GM19452 (cell line): ENCODE measurements at regions not wholly inside any gene's neighbourhood (a gene's known extent, or its start where the extent isn't known, plus 50 kb on each side); places are given as distances from the start of the nearest gene placed in this dataset.

Experiments
- ATAC-seq: cut with Tn5 transposase; IDR thresholded peaks from one replicate; pipeline ENCODE4 v1.9.1; 2021; ENCODE audit not compliant: unreplicated experiment

DNA sequence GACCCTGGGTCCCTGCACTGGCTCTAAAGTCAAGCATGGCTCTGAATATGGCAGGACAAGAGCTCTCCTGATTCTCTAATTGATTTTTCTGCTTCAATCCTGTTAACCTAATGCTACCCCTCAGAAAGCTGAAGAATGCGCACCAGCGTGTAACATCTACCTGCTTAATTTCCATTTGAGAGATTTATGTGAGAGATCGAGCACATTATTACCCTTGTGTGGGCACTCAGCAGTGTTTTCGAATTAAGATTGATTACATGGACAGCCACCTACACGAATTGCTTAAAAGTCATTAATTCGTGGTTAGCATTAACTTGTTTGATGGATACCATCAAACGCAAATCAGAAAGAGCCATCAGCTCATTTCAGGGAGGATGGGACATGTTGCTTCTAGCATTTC lies 88.7 kb upstream of the PLPP4 start:
- no peak for ATAC-seq

DNA sequence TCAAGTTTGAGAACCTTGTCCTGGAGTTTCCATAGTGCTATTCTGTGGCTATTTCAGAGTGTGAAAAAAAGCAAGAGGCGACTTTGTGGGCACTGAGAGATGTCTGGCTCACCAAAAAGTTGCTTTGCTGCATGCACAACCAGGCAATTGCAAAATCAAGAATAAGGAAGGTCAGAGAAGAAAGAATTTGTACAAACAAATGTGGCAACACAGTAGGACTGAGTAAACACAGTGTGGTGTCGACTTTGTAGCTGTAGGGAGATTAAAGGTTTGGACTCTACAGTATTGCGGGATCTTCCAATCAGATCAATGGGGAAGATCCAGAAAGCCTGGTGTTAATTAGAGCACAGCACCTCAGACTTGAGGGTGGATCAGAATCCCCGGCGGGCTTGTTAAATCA lies 88.1 kb upstream of the PLPP4 start:
- ATAC-seq = no peak

DNA sequence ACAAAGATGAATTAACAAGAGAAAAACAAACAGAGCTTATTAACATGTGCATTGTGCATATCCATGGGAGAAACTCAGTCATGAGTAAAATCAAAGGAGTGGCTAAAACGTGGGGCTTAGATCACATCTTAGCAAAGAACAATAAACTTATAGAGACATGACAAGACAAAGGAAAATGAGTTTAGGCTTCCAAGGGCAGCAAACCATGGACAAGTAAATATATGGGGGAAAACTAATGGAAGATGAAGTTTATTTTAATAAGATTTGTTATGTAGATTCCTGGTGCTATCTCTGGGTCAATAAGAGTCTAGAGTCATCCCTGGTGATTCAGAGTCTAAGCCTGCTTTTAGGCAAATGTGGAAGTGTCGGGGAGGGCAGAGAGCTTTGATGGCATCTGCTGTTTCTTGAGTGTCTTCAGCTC lies 87.2 kb upstream of the PLPP4 start:
- ATAC-seq = no peak

DNA sequence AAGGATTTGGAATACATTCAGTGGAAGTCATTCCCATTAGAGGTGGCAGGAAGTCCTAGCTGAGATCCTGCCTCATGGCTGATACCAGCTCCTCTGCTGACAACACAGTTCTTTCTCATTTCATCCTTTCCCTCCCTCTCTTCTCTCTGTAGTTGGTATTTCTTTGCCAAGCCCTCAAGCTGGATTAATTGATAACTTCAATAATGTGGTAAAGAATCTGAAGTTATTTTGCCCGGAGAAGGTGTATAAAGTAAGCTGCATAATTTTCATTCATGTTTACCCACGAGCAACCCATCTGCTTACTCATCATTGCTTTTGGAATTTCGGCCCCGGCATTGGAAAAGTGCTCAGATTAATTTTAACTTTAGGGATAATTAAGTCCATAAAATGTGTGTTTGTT lies 85.2 kb upstream of the PLPP4 start:
- ATAC-seq = no peak

DNA sequence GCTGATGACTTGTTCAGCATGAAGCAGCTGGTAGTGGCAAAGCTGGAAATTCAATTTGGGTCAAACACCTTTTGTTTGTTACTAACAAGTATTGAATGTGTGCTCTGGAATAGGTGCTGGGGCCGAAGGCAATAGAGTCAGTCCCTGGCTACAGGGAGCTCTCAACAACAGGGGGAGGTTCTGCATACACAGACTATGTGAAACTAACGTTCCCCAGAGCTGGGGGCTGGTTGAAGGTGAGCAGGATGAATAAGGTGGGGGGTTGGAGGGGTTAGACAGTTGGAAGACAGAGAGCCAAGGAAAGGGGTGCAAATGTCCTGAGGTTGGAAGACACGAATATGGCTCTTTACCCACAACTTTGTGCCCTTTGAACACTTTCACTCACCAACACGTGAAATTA lies 84.1 kb upstream of the PLPP4 start:
- ATAC-seq = no peak

DNA sequence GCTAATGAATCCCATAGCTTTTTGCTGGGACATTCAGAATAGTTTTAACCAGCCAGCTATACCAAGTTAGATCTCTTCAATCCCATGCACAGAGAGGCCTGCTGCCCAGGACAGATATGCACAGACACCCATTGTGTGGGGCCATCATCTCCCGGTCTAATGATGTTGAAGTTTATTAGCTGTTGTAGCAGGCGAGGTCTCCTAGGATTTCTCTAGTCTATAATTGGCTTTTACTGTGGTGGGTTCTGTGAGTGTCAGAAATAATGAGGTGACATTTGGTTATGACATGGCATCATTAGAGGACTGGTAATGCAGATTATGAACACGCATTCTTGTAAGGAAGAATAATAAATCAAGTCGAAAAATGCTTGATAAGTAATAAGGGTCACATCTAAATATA lies 81.4 kb upstream of the PLPP4 start:
- ATAC-seq = no peak

DNA sequence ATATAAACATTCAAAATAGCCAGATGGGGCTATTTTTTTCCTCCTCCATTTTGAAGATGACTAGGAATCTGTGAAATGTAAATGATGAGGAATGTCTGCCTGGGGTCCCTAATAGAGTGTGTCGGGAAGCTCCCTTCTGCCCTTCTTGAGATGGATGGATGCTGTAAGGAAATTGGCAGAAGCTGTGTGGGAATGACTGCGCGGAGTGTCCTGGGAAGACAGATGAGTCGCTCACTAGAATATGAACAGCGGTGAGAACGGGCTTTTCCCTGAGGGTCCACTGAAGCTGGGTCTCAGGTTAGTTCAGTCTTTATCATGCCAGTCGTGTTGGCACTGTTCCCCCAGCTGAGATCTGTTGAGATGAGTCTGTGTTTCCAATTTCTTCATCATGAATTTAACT lies 75.1 kb upstream of the PLPP4 start:
- no peak for ATAC-seq

DNA sequence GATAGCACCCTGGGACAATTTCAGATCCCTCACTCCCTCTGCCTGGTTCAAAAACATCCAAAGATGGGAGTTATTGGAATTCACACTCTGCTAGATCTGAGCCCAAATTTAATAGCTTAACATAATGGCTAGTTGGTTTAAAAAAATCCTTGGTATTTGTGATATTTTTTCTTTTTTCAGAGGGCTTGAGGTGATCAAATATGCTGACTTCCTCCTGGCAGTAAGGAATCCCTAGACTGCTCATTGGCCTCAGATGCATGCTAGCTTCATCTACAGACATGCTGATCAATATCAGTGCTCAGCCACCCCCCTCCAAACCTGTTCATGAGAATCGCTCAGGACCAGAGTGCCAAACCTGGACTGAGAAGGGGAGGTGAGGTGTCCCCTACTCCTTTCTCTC lies 74.7 kb upstream of the PLPP4 start:
- ATAC-seq = no peak

DNA sequence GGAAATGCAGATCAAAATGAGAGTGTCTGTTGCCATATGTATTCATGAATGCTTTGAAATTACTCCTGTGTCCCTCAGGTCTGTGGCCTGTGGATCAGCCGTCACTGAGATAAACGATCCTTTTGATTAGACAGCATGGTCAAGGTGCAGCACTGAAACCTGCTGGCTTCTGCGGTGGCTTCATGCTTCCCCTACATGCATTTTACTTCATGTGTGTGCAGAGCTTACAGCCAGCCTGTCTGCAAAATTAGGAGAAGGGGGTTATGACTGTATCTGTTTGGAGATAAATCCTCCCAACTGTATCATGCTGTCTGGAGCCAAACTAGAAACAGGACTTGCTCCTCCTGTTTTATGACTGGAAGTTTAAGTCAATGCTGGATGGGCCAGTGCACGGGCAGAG lies 71.0 kb upstream of the PLPP4 start:
- ATAC-seq = no peak

DNA sequence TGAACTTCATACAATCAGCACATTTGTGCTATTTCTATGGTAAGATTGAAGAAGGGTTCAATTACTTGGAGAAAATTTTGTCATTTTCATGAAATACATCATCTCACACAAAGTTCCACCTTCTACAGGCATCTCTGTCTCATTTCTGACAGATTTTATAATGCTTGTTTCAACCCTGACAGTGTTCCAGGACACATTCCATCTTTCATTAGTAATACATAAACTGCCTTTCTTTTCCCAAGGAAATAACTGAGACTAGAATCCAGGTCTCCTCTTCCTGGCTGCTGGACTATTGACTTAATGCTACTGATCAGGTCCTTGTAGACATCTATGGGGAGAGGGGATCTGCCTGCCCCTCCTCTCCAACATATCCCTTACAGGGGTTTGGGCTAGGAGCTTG lies 70.1 kb upstream of the PLPP4 start:
- ATAC-seq = no peak

DNA sequence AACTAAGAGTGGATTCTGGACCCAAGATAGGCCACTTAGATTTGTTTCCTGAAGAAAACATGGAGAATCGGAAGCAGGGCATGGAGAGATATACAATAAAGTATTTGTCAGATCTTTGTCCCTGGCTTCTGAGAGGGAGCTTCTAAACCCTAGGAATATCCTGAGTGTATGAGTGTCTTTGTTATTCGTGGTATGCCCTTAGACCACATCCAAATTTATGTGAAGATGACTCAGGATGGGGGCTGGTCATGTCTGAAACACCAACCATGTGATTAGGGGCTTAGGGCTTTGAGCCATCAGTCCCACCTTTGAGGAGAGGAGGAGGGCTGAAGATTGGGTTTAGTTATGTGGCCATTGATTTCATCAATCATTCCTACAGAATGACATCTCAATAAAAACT lies 69.7 kb upstream of the PLPP4 start:
- no peak for ATAC-seq

DNA sequence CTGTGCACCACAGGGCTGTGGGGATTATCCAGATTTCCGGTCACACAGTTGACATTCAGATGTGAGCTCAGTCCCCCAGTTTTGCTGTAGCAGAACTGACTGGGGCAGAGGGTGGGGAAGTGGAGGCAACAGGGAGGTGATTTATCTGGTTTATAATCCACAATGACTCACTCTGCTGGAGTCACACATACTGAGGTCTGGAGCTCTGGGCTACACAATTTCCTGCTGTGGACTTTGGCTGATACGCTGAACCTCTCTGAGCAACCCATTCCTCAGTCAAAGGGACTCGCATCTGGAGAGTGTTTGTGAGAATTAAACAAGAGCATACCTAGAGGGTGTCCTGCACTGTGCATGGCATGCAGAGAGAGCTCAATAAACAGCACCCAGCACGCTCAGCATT lies 64.8 kb upstream of the PLPP4 start:
- no peak for ATAC-seq

DNA sequence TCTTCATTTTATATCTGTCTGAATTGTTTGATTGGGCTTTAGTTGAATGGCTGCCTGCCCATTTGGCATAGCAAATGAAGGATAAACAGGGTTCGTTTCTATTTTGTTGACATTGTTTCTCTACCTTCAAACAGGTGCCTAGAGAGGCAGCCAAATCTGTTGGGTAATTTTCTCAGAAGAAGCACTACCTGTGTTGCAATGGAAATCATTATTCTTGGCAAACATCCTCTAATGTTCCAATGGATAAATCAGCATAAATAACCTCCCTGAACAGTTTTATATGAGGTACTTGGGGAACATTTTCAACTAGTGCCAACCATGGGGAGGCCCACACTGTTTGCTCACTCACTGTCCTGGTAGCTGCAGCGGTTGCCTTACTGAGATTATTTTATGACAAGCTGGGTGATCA lies 64.4 kb upstream of the PLPP4 start:
- no peak for ATAC-seq

DNA sequence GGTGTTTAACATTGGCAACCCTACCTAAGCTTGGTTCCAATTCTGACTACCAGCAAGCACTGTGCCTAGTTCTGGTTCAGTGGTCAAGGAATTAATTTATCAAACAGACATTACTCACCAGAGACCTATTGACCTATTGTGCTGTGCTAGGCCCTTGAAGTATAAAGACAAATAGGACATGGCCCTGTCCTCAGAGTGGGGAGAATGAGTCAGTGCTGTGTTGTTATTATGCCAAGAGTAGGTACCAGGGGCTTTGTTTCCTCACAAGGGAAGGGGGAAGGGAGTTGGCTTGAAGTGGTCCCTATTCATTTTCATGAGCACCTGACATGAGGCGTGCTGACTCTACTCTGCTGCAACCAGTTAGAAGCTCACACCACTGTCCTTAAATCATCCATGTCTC lies 62.6 kb upstream of the PLPP4 start:
- no peak for ATAC-seq

DNA sequence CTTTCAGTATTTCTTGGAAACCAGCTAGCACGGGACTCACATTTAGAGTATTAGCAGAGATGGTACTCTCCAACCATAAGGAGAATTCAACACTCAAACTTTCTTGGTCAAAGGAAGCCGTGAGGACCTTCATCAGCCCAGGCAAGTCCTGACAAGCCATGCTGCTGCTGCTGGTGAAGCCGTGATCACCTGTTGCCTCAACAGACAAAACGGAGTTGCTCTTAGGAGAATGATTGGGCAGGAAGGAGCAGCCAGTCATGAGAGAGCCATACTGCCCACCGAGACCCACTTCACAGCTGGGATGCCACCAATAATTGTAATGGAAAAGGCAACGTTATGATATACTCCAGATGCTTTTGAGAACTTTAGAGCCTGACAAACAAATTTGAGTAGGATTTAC lies 60.8 kb upstream of the PLPP4 start:
- no peak for ATAC-seq

DNA sequence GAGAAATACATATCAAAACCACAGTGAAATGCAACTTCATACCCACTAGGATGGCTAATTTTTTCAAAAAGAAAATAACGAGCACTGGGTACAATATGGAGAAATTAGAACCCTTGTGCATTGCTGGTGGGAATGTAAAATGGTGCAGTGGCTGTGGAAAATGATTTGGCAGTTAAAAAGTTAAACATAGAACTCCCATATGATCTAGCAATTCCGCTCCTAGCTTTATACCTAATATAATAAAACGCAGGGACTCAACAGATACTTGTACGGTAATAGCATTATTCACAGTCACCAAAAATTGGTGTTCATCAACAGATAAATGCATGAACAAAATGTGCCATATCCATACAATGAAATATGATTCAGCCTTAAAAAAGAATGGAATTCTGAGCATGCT lies 58.8 kb upstream of the PLPP4 start:
- ATAC-seq = no peak

DNA sequence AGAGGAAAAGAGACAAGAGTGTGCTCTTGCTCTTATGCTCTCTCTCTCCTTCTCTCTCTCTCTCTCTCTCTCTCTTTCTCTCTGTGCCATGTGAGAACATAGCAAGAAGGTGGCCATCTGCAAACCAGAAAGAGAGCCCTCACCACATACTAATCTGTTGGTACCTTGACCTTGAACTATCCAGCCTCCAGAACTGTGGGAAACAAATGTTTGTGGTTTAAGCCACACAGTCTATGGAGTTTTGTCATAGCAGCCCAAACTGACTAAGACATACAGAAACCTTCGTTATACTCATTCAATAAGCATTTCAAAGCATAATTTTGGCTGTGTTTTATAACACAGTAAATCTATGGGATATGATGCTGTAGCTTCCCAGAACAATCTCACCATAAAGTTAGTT lies 56.4 kb upstream of the PLPP4 start:
- no peak for ATAC-seq

DNA sequence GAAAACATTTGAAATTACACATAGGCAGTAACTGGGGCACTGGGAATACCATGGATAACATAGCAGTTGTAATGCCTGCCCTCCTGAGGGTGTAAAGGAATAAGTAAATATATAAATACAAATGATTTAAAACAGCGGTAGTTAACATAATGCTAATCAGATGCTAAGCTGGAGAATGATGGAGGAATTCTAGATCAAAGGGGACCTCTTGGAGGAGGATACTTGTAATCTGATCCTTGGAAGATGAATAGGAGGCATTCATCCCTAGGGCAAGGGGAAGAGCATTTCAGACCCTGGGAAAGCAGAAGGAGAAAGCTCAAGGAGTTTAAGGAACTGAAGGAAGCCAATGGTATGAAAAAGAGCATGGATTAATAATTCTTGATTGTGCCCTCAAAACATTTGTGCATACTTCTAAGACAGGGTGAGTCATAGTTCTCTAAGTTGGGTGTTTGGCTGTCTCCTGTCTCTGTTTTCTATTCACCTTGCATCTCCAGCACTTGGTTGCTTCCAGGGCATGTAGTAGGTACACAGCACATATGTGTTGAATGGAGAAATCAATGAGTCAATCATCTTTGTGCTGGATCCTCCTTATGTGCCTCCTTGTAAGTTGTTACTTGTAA lies 54.8 kb upstream of the PLPP4 start:
- no peak for ATAC-seq

DNA sequence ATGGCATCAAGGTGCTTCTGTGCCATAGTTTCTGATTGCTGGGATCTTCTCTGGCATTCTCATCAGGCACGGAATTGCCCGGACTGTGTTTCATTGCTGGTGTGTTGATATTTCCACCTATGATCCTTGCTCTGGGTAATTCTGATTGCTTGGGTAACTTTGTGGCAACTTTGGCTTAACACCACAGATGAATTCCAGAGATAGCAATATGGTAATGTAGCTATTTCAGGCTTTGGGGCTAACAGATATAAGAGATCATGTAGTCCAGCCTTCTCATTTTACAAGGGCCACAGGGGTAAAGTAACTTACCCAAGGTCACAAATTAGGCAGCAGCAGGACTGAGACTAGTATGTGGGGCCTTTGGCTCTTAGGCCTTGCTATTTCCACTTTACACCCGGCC lies 53.9 kb upstream of the PLPP4 start:
- ATAC-seq = no peak

DNA sequence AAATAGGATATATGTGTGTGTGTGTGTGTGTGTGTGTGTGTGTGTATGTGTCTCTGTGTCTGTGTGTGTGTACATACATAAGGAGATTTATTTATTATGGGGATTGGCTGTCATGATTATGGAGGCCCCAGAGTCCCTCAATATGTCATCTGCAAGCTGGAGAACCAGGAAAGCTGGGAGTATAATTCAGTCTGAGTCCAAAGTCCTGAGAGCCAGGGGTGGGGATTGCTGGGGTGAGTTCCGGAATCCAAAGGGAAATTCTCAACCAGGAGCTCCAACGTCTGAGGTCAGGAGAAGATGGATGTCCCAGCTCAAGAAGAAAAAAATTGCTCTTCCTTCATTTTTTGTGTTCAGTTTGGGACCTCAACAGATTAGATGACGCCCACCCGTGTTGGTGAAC lies 50.7 kb upstream of the PLPP4 start:
- ATAC-seq = no peak
